Suprapubic skin (tissue), 3 donors: ENCODE measurements at regions not wholly inside any gene's neighbourhood (a gene's known extent, or its start where the extent isn't known, plus 50 kb on each side); places are given as distances from the start of the nearest gene placed in this dataset.

Experiments used
- CTCF ChIP-seq, 2 donors: fragments of 200-600 bp in 1 of 2; fragments of 450-650 bp in 1 of 2; sonication (generic) in 1 of 2; IDR thresholded peaks; one replicate each; pipeline ENCODE4 v1.5.1; 2016 to 2019; ENCODE audit warnings: antibody characterized with exemption in 2 of 2, mild to moderate bottlenecking in 1 of 2, moderate library complexity in 1 of 2
- POLR2AphosphoS5 ChIP-seq, 3 donors: sonication (generic); formaldehyde crosslinking; IDR thresholded peaks; one replicate each; pipeline ENCODE4 v1.6.1; 2017; ENCODE audit warnings: antibody characterized with exemption in 3 of 3

- TF ChIP-seq CTCF (IDR thresholded peaks at IDR 0.05) = no peak
- TF ChIP-seq POLR2AphosphoS5 (IDR thresholded peaks at IDR 0.05) = no peak
Measured at GRCh38 chr12:114963846-114964245, 279.9 kb upstream of the TBX3 start.
